ENCODE measurements at regions not wholly inside any gene's neighbourhood (a gene's known extent, or its start where the extent isn't known, plus 50 kb on each side); places are given as distances from the start of the nearest gene placed in this dataset.

DNA sequence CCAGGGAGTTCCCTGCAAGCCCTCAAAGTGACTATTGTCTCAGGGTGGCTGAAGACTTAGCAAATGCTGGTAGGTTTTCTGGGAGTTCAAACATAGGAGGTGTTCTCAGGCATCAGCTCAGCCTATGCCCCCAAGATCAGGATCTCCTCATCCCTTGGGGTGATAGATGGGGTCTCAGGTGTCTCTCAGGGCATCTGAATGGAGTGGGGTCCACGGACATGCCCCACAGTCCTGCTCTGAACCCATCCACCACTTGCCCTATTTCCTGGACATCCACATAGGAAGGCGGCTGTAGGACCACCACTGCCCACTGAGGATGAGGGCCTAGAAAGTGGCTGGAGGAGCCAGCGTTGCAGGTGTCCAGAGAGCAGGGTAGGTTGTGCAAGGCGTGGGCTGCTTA, 287.0 kb upstream of the CXCR4 start:
- TF ChIP-seq SIN3A (IDR thresholded peaks at IDR 0.05; ENCODE audit: borderline replicate concordance, low read depth, low read length) (no peak), EP300 (IDR thresholded peaks at IDR 0.05; ENCODE audit: borderline replicate concordance in 1 of 2, low read depth in 1 of 2, low read length in 1 of 2) (no peak), MEF2A (IDR thresholded peaks at IDR 0.05; ENCODE audit: borderline replicate concordance, low read depth) (no peak), TAF1 (IDR thresholded peaks at IDR 0.05; ENCODE audit: borderline replicate concordance, low read depth, low read length) (no peak), TCF12 (IDR thresholded peaks at IDR 0.05) (no peak), SMC3 (IDR thresholded peaks at IDR 0.05; ENCODE audit: low read depth, low read length) (no peak), JUND (IDR thresholded peaks at IDR 0.05) (no peak)
- TF ChIP-seq, protein P1, sequence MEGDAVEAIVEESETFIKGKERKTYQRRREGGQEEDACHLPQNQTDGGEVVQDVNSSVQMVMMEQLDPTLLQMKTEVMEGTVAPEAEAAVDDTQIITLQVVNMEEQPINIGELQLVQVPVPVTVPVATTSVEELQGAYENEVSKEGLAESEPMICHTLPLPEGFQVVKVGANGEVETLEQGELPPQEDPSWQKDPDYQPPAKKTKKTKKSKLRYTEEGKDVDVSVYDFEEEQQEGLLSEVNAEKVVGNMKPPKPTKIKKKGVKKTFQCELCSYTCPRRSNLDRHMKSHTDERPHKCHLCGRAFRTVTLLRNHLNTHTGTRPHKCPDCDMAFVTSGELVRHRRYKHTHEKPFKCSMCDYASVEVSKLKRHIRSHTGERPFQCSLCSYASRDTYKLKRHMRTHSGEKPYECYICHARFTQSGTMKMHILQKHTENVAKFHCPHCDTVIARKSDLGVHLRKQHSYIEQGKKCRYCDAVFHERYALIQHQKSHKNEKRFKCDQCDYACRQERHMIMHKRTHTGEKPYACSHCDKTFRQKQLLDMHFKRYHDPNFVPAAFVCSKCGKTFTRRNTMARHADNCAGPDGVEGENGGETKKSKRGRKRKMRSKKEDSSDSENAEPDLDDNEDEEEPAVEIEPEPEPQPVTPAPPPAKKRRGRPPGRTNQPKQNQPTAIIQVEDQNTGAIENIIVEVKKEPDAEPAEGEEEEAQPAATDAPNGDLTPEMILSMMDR (IDR thresholded peaks at IDR 0.05), result no peak
